ENCODE measurements at regions not wholly inside any gene's neighbourhood (a gene's known extent, or its start where the extent isn't known, plus 50 kb on each side); places are given as distances from the start of the nearest gene placed in this dataset.

GRCh38 chr1:232886271-232886670 is 64.1 kb upstream of the NTPCR start:
- TF ChIP-seq, protein P1, sequence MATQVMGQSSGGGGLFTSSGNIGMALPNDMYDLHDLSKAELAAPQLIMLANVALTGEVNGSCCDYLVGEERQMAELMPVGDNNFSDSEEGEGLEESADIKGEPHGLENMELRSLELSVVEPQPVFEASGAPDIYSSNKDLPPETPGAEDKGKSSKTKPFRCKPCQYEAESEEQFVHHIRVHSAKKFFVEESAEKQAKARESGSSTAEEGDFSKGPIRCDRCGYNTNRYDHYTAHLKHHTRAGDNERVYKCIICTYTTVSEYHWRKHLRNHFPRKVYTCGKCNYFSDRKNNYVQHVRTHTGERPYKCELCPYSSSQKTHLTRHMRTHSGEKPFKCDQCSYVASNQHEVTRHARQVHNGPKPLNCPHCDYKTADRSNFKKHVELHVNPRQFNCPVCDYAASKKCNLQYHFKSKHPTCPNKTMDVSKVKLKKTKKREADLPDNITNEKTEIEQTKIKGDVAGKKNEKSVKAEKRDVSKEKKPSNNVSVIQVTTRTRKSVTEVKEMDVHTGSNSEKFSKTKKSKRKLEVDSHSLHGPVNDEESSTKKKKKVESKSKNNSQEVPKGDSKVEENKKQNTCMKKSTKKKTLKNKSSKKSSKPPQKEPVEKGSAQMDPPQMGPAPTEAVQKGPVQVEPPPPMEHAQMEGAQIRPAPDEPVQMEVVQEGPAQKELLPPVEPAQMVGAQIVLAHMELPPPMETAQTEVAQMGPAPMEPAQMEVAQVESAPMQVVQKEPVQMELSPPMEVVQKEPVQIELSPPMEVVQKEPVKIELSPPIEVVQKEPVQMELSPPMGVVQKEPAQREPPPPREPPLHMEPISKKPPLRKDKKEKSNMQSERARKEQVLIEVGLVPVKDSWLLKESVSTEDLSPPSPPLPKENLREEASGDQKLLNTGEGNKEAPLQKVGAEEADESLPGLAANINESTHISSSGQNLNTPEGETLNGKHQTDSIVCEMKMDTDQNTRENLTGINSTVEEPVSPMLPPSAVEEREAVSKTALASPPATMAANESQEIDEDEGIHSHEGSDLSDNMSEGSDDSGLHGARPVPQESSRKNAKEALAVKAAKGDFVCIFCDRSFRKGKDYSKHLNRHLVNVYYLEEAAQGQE (IDR thresholded peaks at IDR 0.05; ENCODE audit: low read depth), result no peak
- TF ChIP-seq TEAD4 (IDR thresholded peaks at IDR 0.05) (no peak), FOXM1 (IDR thresholded peaks at IDR 0.05; ENCODE audit: borderline replicate concordance, low read depth) (no peak), EGR1 (IDR thresholded peaks at IDR 0.05) (no peak), RAD21 (IDR thresholded peaks at IDR 0.05; ENCODE audit: low read depth) (no peak), CREB1 (IDR thresholded peaks at IDR 0.05; ENCODE audit: low read depth) (no peak), EP300 (IDR thresholded peaks at IDR 0.05; ENCODE audit: borderline replicate concordance) (no peak), MAX (IDR thresholded peaks at IDR 0.05) (no peak), TAF1 (IDR thresholded peaks at IDR 0.05; ENCODE audit: low read depth) (no peak), CEBPB (IDR thresholded peaks at IDR 0.05) (no peak), YY1 (IDR thresholded peaks at IDR 0.05; ENCODE audit: low read depth) (no peak), NFIC (IDR thresholded peaks at IDR 0.05) (no peak), ZBTB7A (IDR thresholded peaks at IDR 0.05; ENCODE audit: low read depth) (no peak)
